ENCODE measurements at regions not wholly inside any gene's neighbourhood (a gene's known extent, or its start where the extent isn't known, plus 50 kb on each side); places are given as distances from the start of the nearest gene placed in this dataset.

DNA sequence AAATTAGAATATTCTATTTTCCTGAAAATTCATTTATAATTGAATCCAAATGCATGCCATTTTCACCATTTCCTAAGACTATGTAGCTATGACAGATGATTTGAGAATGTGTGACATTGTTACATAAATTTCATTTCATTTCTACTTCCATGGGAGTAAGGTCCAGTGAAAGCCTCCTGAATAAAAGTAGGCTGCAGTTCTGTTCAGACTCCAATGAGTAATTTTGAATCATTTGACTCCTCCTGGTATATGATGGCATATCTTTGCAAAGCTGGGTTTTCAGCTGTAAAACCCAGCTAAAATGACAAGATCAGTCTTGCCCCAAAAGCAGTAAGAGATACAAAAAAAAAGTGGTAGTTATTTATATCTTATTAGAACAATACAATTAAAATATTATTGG lies 101.0 kb upstream of the DNAJC10 start:
- Histone ChIP-seq H3K4me1 (no peaks in the 10 kb centered on the region), H3K36me3 (no peaks in the 10 kb centered on the region), H3K27ac (no peak overlapping the region), H3K27me3 (no peaks in the 10 kb centered on the region), H3K9me3 (no peaks in the 10 kb centered on the region), H3K4me3 (no peak overlapping the region)
- TF ChIP-seq POLR2AphosphoS5 (IDR thresholded peaks at IDR 0.05) (no peak), POLR2A (IDR thresholded peaks at IDR 0.05) (no peak)
- DNase-seq (ENCODE audit: low spot score in 2 of 2), result no peak

DNA sequence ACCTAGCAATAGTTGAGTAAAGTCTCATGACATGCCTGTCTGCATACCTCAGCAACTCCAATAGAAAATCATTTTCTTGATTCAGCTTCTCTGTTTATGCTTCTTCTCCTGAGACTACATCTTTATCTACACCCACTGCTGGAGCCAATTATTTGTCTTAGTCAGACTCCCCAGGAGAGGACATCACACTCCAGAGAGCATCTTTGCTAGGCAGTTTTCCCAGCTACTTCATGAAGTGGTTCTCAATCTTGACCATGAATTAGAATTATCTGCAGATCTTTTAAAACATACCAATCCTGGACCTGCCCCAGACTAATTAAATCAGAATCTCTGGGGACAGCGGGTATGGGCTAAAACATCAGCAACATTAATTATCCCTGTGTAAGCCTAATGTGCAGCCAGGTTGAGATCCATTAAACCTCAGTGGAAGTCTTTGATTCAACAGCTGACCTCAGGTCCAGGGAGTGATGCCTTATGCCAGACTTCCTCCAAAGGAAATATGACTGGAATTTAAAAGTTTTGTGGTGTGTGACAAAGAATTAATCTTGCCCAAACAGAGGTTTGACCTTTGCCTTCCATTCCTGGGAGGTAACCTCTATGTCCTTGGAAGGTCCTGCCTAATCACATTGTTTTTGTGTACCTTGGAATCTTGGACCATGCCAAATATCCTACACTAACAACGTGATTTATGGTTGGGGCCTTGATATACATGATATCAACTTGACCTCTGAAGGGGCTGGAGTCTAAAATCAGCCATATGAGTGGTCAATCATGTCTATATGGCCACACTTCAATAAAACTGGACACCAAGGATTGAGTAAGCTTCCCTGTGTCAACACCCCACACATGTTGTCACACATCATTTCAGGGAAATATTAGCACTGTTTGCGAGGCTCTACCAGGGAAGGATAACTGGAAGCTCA lies 99.3 kb upstream of the DNAJC10 start:
- WGBS, result 84% methylated on average over 3 of the region's 3 CpGs
- no peaks in the 10 kb centered on the region for H3K9me3 ChIP-seq
- no peaks in the 10 kb centered on the region for H3K36me3 ChIP-seq
- no peak overlapping the region for H3K4me3 ChIP-seq
- no peaks in the 10 kb centered on the region for H3K4me1 ChIP-seq
- no peak overlapping the region for H3K27ac ChIP-seq
- TF ChIP-seq, protein P1, sequence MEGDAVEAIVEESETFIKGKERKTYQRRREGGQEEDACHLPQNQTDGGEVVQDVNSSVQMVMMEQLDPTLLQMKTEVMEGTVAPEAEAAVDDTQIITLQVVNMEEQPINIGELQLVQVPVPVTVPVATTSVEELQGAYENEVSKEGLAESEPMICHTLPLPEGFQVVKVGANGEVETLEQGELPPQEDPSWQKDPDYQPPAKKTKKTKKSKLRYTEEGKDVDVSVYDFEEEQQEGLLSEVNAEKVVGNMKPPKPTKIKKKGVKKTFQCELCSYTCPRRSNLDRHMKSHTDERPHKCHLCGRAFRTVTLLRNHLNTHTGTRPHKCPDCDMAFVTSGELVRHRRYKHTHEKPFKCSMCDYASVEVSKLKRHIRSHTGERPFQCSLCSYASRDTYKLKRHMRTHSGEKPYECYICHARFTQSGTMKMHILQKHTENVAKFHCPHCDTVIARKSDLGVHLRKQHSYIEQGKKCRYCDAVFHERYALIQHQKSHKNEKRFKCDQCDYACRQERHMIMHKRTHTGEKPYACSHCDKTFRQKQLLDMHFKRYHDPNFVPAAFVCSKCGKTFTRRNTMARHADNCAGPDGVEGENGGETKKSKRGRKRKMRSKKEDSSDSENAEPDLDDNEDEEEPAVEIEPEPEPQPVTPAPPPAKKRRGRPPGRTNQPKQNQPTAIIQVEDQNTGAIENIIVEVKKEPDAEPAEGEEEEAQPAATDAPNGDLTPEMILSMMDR (IDR thresholded peaks at IDR 0.05), result no peak
- no peak for TF ChIP-seq POLR2AphosphoS5 (IDR thresholded peaks at IDR 0.05)
- no peaks in the 10 kb centered on the region for H3K27me3 ChIP-seq
- no peak for DNase-seq (ENCODE audit: low spot score in 2 of 2)

DNA sequence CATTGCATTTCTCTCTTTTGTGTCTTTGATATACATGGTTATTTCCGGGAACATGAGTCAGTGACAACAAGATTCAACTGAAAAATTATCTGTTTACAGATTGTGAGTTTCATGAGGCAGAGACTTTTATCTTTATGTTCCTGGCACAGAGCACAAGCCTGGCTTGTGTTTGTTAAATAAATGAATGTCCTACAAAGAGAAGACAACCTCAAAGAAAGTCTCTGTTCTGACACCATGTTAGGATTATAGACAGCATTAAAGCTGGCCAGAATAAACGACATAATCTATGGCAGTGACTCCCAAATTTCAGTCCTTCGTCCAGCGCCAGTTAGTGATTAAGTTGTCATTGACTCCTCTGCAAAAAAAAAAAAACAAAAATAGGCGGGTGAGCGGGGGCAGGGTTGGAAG lies 97.4 kb upstream of the DNAJC10 start:
- Histone ChIP-seq H3K36me3 (no peaks in the 10 kb centered on the region), H3K27ac (no peak overlapping the region), H3K27me3 (no peaks in the 10 kb centered on the region), H3K4me1 (no peaks in the 10 kb centered on the region), H3K4me3 (no peak overlapping the region), H3K9me3 (no peaks in the 10 kb centered on the region)
- DNase-seq (ENCODE audit: low spot score in 2 of 2), result no peak
- TF ChIP-seq EP300 (IDR thresholded peaks at IDR 0.05) (no peak), POLR2AphosphoS5 (IDR thresholded peaks at IDR 0.05) (no peak), POLR2A (IDR thresholded peaks at IDR 0.05) (no peak)
- TF ChIP-seq, protein P1 (IDR thresholded peaks at IDR 0.05), result no peak
- WGBS, result 45% methylated on average over 6 of the region's 6 CpGs

DNA sequence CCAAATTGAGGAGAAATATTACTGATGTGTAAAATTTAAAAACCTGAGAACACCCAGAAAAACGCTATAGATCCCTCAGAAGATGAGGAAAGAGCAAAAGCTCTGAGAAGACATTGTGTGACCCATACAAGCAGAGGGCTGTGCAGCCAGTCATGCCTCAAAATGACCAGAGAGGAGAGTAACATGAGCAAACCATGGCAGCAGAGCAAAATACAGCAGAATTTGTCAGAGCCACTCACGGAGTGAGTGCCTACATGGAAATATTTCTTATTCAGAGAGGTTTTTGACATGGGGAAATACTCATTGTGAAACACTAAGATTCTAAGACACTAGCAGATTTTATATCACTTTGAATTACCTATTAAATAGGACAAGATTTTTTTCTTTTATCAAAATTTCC lies 96.8 kb upstream of the DNAJC10 start:
- Histone ChIP-seq H3K9me3 (no peaks in the 10 kb centered on the region), H3K27me3 (no peaks in the 10 kb centered on the region), H3K4me3 (no peak overlapping the region), H3K27ac (no peak overlapping the region), H3K36me3 (no peaks in the 10 kb centered on the region), H3K4me1 (no peaks in the 10 kb centered on the region)
- DNase-seq (ENCODE audit: low spot score in 2 of 2), result no peak
- TF ChIP-seq, protein P1 (IDR thresholded peaks at IDR 0.05), result no peak
- whole genome bisulfite sequencing, result 83% methylated on average over 2 of the region's 2 CpGs

DNA sequence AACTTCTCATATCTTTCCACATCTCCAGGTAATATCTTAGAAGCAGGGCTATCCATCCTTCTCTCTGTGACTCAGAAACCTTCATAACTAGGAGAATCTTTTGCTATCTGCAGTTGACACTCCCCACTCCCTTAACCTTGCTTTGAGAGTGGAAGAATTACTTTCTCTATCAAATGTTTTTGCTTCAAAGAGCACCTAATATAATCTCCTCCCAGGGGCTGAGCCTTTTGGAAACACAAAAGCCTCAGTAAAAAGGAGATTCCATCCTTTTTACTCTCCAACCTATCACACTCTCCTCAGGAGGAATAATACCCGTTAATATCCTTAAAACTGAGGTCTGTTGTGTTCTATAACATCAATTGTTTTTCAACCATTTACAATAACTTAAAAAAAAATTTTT lies 94.9 kb upstream of the DNAJC10 start:
- H3K27ac ChIP-seq, result no peak overlapping the region
- no peak for DNase-seq (ENCODE audit: low spot score in 2 of 2)
- no peaks in the 10 kb centered on the region for H3K4me1 ChIP-seq
- H3K27me3 ChIP-seq, result no peaks in the 10 kb centered on the region
- H3K9me3 ChIP-seq, result no peaks in the 10 kb centered on the region
- no peak overlapping the region for H3K4me3 ChIP-seq
- no peaks in the 10 kb centered on the region for H3K36me3 ChIP-seq
- WGBS, result 70% methylated on average over 1 of the region's 1 CpG
- TF ChIP-seq POLR2AphosphoS5 (IDR thresholded peaks at IDR 0.05), result no peak
- TF ChIP-seq EP300 (IDR thresholded peaks at IDR 0.05), result no peak
- TF ChIP-seq, protein P1 (IDR thresholded peaks at IDR 0.05), result no peak
- no peak for TF ChIP-seq POLR2A (IDR thresholded peaks at IDR 0.05)

DNA sequence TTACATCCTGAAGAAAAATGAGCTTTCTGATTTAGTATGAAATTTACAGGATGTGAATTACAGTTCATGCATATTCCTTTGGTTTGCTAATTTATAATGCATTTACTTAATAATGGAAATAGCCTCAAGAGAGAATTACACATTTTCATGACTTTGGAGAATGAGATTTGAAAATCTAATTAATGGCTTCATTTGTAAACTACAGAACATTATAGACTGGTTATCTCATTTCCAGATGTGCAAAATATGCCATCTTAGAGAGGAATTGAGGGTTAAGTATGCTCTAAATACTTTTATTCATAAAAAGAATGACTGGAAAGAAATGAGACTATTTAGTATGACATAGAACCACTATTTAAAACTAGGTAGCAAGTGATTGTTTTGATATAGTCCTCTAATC lies 94.2 kb upstream of the DNAJC10 start:
- no peaks in the 10 kb centered on the region for H3K27me3 ChIP-seq
- no peak overlapping the region for H3K27ac ChIP-seq
- DNase-seq (ENCODE audit: low spot score in 2 of 2), result no peak
- H3K4me3 ChIP-seq, result no peak overlapping the region
- TF ChIP-seq, protein P1 (IDR thresholded peaks at IDR 0.05), result no peak
- no peak for TF ChIP-seq POLR2AphosphoS5 (IDR thresholded peaks at IDR 0.05)
- no peaks in the 10 kb centered on the region for H3K4me1 ChIP-seq
- H3K36me3 ChIP-seq, result no peaks in the 10 kb centered on the region
- H3K9me3 ChIP-seq, result no peaks in the 10 kb centered on the region
